ENCODE measurements at regions not wholly inside any gene's neighbourhood (a gene's known extent, or its start where the extent isn't known, plus 50 kb on each side); places are given as distances from the start of the nearest gene placed in this dataset.

DNA sequence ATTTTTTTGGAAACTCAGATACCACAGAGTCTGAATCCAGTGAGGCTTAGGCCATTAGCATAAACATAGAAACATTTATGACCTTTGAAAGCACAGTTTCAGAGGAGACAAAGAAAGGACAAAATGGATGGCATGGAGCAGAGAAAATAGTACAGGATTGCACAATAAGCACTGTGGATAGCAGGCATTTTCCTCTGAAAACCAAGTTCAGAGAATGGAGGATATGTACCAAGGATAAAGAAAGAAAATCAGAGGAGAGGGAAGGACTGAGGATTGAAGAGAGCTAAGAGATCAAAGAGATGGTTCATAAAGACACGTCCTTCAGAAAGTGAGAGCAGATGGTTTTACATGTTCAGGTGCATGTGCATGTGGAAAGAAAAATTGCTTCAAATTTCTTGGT lies 707.2 kb upstream of the CELF2 start:
- DNase-seq (ENCODE audit: low spot score) = no peak
- Histone ChIP-seq H3K36me3 (replicated peaks; ENCODE audit: insufficient read depth, low read depth) (no peaks in the 10 kb centered on the region), H3K27me3 (no peaks in the 10 kb centered on the region), H4K20me1 (ENCODE audit: insufficient read depth, poor library complexity, severe bottlenecking) (no peaks in the 10 kb centered on the region), H3K79me2 (no peaks in the 10 kb centered on the region), H3K4me1 (ENCODE audit: insufficient read depth) (peaks cover 11% of the 10 kb centered on the region), H3K27ac (no peak overlapping the region), H2AFZ (no peak overlapping the region), H3K9me2 (replicated peaks; ENCODE audit: insufficient read depth) (no peaks in the 10 kb centered on the region), H3K4me2 (no peak overlapping the region), H3K4me3 (no peak overlapping the region), H3K9me3 (ENCODE audit: low read depth) (no peaks in the 10 kb centered on the region)
- TF ChIP-seq EZH2 (IDR thresholded peaks at IDR 0.05; ENCODE audit: borderline replicate concordance) (no peak), EZH2phosphoT487 (IDR thresholded peaks at IDR 0.05; ENCODE audit: low read depth, severe bottlenecking, unreplicated experiment) (no peak)
- TF ChIP-seq, protein P1, sequence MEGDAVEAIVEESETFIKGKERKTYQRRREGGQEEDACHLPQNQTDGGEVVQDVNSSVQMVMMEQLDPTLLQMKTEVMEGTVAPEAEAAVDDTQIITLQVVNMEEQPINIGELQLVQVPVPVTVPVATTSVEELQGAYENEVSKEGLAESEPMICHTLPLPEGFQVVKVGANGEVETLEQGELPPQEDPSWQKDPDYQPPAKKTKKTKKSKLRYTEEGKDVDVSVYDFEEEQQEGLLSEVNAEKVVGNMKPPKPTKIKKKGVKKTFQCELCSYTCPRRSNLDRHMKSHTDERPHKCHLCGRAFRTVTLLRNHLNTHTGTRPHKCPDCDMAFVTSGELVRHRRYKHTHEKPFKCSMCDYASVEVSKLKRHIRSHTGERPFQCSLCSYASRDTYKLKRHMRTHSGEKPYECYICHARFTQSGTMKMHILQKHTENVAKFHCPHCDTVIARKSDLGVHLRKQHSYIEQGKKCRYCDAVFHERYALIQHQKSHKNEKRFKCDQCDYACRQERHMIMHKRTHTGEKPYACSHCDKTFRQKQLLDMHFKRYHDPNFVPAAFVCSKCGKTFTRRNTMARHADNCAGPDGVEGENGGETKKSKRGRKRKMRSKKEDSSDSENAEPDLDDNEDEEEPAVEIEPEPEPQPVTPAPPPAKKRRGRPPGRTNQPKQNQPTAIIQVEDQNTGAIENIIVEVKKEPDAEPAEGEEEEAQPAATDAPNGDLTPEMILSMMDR (IDR thresholded peaks at IDR 0.05; ENCODE audit: poor library complexity) = no peak
- 90% methylated on average over 1 of the region's 1 CpG for WGBS (ENCODE audit: low lambda C conversion rate, missing lambda C conversion rate)

GRCh38 chr10:10311966-10312365 lies 705.7 kb upstream of the CELF2 start:
- Histone ChIP-seq H3K79me2 (no peaks in the 10 kb centered on the region), H2AFZ (no peak overlapping the region), H4K20me1 (ENCODE audit: insufficient read depth, poor library complexity, severe bottlenecking) (no peaks in the 10 kb centered on the region), H3K4me3 (no peak overlapping the region), H3K9me3 (ENCODE audit: low read depth) (no peaks in the 10 kb centered on the region), H3K27ac (no peak overlapping the region), H3K36me3 (replicated peaks; ENCODE audit: insufficient read depth, low read depth) (no peaks in the 10 kb centered on the region), H3K4me1 (ENCODE audit: insufficient read depth) (peaks cover 11% of the 10 kb centered on the region), H3K9me2 (replicated peaks; ENCODE audit: insufficient read depth) (no peaks in the 10 kb centered on the region), H3K27me3 (no peaks in the 10 kb centered on the region), H3K4me2 (no peak overlapping the region)
- DNase-seq (ENCODE audit: low spot score) = no peak
- WGBS (ENCODE audit: low lambda C conversion rate, missing lambda C conversion rate) = 93% methylated on average over 2 of the region's 2 CpGs
- TF ChIP-seq, protein P1 (IDR thresholded peaks at IDR 0.05; ENCODE audit: poor library complexity) = no peak
- TF ChIP-seq EZH2 (IDR thresholded peaks at IDR 0.05; ENCODE audit: borderline replicate concordance) (no peak), EZH2phosphoT487 (IDR thresholded peaks at IDR 0.05; ENCODE audit: low read depth, severe bottlenecking, unreplicated experiment) (no peak)

DNA sequence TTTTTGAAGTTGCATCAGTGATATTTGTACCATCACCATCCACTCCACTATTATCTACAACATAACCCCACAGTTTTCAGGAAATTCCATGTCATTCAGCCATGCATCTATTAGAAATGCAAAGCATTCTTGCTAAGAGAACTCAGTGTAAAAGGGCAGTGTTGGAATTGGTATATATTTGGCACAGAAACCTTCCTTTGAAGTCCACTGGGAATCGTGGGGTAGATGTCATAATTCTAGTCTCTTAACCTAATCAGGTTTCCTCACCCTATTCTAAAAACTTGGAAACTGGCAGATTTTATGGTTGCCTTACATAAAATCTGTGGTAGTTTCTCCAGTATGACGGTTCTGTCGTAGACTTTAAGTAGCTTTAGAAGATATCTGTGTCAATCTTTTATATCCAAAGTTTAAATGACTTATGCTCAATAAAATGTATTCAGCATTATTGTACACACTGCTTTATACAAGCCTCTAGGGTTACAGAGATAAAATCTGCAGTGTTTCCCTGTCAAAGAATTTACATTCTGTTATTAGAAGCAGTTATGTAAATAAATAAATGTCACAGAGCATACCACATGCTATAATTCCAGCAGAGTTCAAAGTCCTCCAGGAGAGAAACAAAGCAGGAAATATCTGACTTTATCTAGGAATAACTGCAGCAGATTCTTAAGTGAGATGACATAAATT lies 704.4 kb upstream of the CELF2 start:
- TF ChIP-seq EZH2 (IDR thresholded peaks at IDR 0.05; ENCODE audit: borderline replicate concordance) = no peak
- TF ChIP-seq, protein P1 (IDR thresholded peaks at IDR 0.05; ENCODE audit: poor library complexity) = no peak
- no peak for TF ChIP-seq EZH2phosphoT487 (IDR thresholded peaks at IDR 0.05; ENCODE audit: low read depth, severe bottlenecking, unreplicated experiment)
- DNase-seq (ENCODE audit: low spot score) = peak; percentile 17

More for the DNA sequence above, 704.4 kb upstream of the CELF2 start:
- Histone ChIP-seq H3K4me1 (ENCODE audit: insufficient read depth) (peaks cover 11% of the 10 kb centered on the region), H3K36me3 (replicated peaks; ENCODE audit: insufficient read depth, low read depth) (no peaks in the 10 kb centered on the region), H3K9me2 (replicated peaks; ENCODE audit: insufficient read depth) (no peaks in the 10 kb centered on the region), H3K27ac (no peak overlapping the region), H4K20me1 (ENCODE audit: insufficient read depth, poor library complexity, severe bottlenecking) (no peaks in the 10 kb centered on the region), H3K4me3 (no peak overlapping the region), H3K79me2 (no peaks in the 10 kb centered on the region), H2AFZ (no peak overlapping the region), H3K9me3 (ENCODE audit: low read depth) (no peaks in the 10 kb centered on the region), H3K27me3 (no peaks in the 10 kb centered on the region), H3K4me2 (peak overlapping the region; percentile 4)
- 15% methylated on average over 3 of the region's 3 CpGs for WGBS (ENCODE audit: low lambda C conversion rate, missing lambda C conversion rate)
